ENCODE measurements at regions not wholly inside any gene's neighbourhood (a gene's known extent, or its start where the extent isn't known, plus 50 kb on each side); places are given as distances from the start of the nearest gene placed in this dataset.
A peak's percentile ranks its signal among the peaks of the same experiment; 100 is the strongest.

GRCh38 chr10:36507715-36508114, 617.7 kb upstream of the ANKRD30A start:
- no peak overlapping the region for H3K27ac ChIP-seq
- TF ChIP-seq ZFX (IDR thresholded peaks at IDR 0.05), result no peak
- no peak for TF ChIP-seq CTCF (conservative IDR thresholded peaks at IDR 0.05)

- H3K27ac ChIP-seq, result no peak overlapping the region
Measured at GRCh38 chr10:36506697-36507496, 618.5 kb upstream of the ANKRD30A start.

GRCh38 chr10:36506261-36506660, 619.1 kb upstream of the ANKRD30A start:
- TF ChIP-seq CTCF (conservative IDR thresholded peaks at IDR 0.05) (no peak), ZFX (IDR thresholded peaks at IDR 0.05) (no peak)
- no peak overlapping the region for H3K27ac ChIP-seq

More at GRCh38 chr10:36506697-36507496, 618.5 kb upstream of the ANKRD30A start:
- no peak for TF ChIP-seq CTCF (conservative IDR thresholded peaks at IDR 0.05)
- TF ChIP-seq ZFX (IDR thresholded peaks at IDR 0.05), result no peak

- TF ChIP-seq ZFX (IDR thresholded peaks at IDR 0.05) (no peak), CTCF (conservative IDR thresholded peaks at IDR 0.05) (peak; percentile 23)
- no peak overlapping the region for H3K27ac ChIP-seq
Measured at GRCh38 chr10:36504758-36505157, 620.6 kb upstream of the ANKRD30A start.

- no peak overlapping the region for H3K27ac ChIP-seq
- no peak for TF ChIP-seq CTCF (conservative IDR thresholded peaks at IDR 0.05)
- TF ChIP-seq ZFX (IDR thresholded peaks at IDR 0.05), result no peak
Measured at GRCh38 chr10:36500266-36500665, 625.1 kb upstream of the ANKRD30A start.

- TF ChIP-seq ZFX (IDR thresholded peaks at IDR 0.05), result no peak
- TF ChIP-seq CTCF (conservative IDR thresholded peaks at IDR 0.05), result no peak
- H3K27ac ChIP-seq, result no peak overlapping the region
Measured at GRCh38 chr10:36499693-36500092, 625.7 kb upstream of the ANKRD30A start.

- no peak overlapping the region for H3K27ac ChIP-seq
- TF ChIP-seq CTCF (conservative IDR thresholded peaks at IDR 0.05) (no peak), ZFX (IDR thresholded peaks at IDR 0.05) (no peak)
Measured at GRCh38 chr10:36496758-36497157, 628.6 kb upstream of the ANKRD30A start.

Measured in C4-2B (cell line).